ENCODE measurements at regions not wholly inside any gene's neighbourhood (a gene's known extent, or its start where the extent isn't known, plus 50 kb on each side); places are given as distances from the start of the nearest gene placed in this dataset.

DNA sequence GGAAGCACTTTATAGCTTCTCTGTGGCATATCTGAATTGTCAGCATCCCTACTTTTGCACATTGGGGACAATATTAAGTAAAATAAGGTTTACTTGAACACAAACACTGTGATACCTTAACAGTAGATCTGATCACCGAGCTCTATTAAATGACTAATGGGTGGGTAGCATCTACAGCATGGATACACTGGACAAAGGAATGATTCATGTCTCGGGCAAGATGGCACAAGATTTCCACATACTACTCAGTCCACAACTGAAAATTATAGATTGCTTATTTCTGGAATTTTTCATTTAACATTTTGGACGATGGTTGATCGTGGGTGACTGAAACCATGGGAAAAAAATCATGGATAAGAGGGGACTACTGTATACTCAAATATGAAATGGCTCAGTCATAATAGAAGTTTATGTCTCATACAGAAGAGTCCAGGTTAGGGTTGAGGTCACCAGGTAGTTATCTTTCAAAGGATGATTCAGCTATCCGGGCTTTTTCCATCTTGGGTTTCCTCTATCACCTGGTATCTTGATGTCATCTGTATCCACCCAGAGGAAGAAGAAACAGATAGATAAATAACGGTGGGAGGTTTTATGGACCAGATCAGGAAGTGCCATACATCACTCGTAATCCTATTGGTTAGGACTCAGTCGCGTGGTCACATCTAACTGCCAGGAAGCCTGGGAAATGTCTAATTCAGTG, 320.0 kb upstream of the RARB start:
- TF ChIP-seq EZH2 (IDR thresholded peaks at IDR 0.05; ENCODE audit: borderline replicate concordance, insufficient read depth, low read length, poor library complexity, severe bottlenecking) (no peak), EP300 (conservative IDR thresholded peaks at IDR 0.05; ENCODE audit: poor library complexity, severe bottlenecking) (no peak), TAF1 (IDR thresholded peaks at IDR 0.05; ENCODE audit: low read depth) (no peak), REST (IDR thresholded peaks at IDR 0.05; ENCODE audit: borderline replicate concordance) (no peak), SMC3 (conservative IDR thresholded peaks at IDR 0.05; ENCODE audit: poor library complexity) (no peak)
- TF ChIP-seq, protein P1, sequence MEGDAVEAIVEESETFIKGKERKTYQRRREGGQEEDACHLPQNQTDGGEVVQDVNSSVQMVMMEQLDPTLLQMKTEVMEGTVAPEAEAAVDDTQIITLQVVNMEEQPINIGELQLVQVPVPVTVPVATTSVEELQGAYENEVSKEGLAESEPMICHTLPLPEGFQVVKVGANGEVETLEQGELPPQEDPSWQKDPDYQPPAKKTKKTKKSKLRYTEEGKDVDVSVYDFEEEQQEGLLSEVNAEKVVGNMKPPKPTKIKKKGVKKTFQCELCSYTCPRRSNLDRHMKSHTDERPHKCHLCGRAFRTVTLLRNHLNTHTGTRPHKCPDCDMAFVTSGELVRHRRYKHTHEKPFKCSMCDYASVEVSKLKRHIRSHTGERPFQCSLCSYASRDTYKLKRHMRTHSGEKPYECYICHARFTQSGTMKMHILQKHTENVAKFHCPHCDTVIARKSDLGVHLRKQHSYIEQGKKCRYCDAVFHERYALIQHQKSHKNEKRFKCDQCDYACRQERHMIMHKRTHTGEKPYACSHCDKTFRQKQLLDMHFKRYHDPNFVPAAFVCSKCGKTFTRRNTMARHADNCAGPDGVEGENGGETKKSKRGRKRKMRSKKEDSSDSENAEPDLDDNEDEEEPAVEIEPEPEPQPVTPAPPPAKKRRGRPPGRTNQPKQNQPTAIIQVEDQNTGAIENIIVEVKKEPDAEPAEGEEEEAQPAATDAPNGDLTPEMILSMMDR (IDR thresholded peaks at IDR 0.05; ENCODE audit: poor library complexity, severe bottlenecking), result no peak
